ENCODE measurements at regions not wholly inside any gene's neighbourhood (a gene's known extent, or its start where the extent isn't known, plus 50 kb on each side); places are given as distances from the start of the nearest gene placed in this dataset.

DNA sequence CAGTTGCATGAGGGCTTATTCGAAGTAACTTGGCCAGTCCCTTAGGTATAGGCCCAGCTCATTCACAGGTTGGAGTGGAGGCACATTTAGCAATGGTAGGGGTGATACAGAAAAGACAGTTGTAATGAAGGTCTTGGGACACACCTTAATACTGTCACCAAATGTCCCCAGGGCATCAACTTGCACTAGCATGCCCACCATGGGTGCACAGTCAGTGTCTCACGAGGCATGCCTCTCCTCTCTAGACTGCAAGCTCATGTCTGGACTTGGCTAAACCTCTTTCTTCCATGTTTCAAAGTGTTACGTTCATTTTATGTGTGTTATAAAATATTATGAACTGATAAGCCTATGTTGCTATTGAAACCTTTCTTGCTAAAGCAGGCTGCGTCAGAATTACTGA, 124.0 kb upstream of the ECI2 start:
- no peak for TF ChIP-seq POLR2A (IDR thresholded peaks at IDR 0.05)
- TF ChIP-seq, protein P1, sequence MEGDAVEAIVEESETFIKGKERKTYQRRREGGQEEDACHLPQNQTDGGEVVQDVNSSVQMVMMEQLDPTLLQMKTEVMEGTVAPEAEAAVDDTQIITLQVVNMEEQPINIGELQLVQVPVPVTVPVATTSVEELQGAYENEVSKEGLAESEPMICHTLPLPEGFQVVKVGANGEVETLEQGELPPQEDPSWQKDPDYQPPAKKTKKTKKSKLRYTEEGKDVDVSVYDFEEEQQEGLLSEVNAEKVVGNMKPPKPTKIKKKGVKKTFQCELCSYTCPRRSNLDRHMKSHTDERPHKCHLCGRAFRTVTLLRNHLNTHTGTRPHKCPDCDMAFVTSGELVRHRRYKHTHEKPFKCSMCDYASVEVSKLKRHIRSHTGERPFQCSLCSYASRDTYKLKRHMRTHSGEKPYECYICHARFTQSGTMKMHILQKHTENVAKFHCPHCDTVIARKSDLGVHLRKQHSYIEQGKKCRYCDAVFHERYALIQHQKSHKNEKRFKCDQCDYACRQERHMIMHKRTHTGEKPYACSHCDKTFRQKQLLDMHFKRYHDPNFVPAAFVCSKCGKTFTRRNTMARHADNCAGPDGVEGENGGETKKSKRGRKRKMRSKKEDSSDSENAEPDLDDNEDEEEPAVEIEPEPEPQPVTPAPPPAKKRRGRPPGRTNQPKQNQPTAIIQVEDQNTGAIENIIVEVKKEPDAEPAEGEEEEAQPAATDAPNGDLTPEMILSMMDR (IDR thresholded peaks at IDR 0.05) = no peak

Data from transverse colon (tissue), 3 donors.